ENCODE measurements at regions not wholly inside any gene's neighbourhood (a gene's known extent, or its start where the extent isn't known, plus 50 kb on each side); places are given as distances from the start of the nearest gene placed in this dataset.
"Not testable (repeated sequence)": the region's sequence is repeated elsewhere in the genome, so short reads cannot be mapped to it uniquely, and the experiment has no call there.

DNA sequence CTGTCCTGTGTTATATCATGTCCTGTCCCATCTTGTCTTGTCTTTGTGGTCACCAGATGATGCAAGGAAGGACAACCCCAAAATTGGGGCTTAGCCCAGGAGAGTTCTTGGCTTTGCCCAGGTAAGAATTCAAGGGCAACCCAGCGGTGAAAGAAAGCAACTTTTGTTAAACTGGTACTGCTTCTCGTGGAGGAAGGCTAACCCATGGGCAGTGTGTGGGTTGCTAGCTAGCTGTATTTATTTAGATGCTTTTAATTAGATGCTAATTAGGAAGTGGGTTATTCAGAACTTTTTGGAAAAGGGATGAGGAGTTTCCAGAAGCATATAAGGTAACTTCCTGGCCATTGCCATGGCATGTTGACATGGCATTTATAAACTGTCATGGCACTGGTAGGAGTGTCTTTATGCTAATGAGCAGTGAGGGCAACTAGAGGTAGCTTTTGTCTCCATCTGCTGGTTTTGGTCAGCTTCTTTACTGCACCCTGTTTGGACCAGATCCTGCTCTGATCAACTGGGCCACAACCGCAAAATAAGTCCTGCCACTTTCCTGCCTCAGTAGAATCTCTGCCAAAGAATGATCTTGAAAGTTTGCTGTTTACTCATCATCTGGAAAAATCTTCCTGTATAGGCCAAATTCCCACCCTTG is 95.8 kb upstream of the FCGR1A start:
- H3K4me2 ChIP-seq; H3K27me3 Mint-ChIP-seq (ENCODE audit: insufficient read depth, low read depth, poor library complexity): not testable (repeated sequence)

GRCh38 chr1:149691399-149691798 is 91.1 kb upstream of the FCGR1A start:
- H3K79me2 ChIP-seq (replicated peaks; ENCODE audit: insufficient read depth); H3K27ac ChIP-seq (ENCODE audit: low read depth); H3K9me2 ChIP-seq (ENCODE audit: insufficient read depth); H3K27me3 Mint-ChIP-seq (ENCODE audit: insufficient read depth, low read depth, poor library complexity); H3K9me3 Mint-ChIP-seq; H3K36me3 ChIP-seq (ENCODE audit: insufficient read depth); H3K27me3 ChIP-seq (ENCODE audit: insufficient read depth); H4K20me1 ChIP-seq (replicated peaks; ENCODE audit: insufficient read depth); H2AFZ ChIP-seq; H3K27ac Mint-ChIP-seq; H3K4me2 ChIP-seq; ATAC-seq; H3K4me1 Mint-ChIP-seq; H3K4me3 Mint-ChIP-seq; DNase-seq (ENCODE audit: low spot score); H3K36me3 Mint-ChIP-seq (ENCODE audit: low read depth); H3K4me1 ChIP-seq (ENCODE audit: insufficient read depth); H3K4me3 ChIP-seq; H3F3A ChIP-seq (replicated peaks; ENCODE audit: low read depth): not testable (repeated sequence)

More for the DNA sequence above, 95.8 kb upstream of the FCGR1A start:
- H3K36me3 Mint-ChIP-seq (ENCODE audit: low read depth); DNase-seq (ENCODE audit: low spot score); H3K4me3 Mint-ChIP-seq; H3K27ac ChIP-seq (ENCODE audit: low read depth); H3K4me1 Mint-ChIP-seq; H3K27me3 ChIP-seq (ENCODE audit: insufficient read depth); H3F3A ChIP-seq (replicated peaks; ENCODE audit: low read depth); H2AFZ ChIP-seq; H3K4me1 ChIP-seq (ENCODE audit: insufficient read depth); H4K20me1 ChIP-seq (replicated peaks; ENCODE audit: insufficient read depth); H3K36me3 ChIP-seq (ENCODE audit: insufficient read depth); H3K27ac Mint-ChIP-seq; H3K9me3 Mint-ChIP-seq; H3K79me2 ChIP-seq (replicated peaks; ENCODE audit: insufficient read depth); H3K4me3 ChIP-seq; H3K9me2 ChIP-seq (ENCODE audit: insufficient read depth): not testable (repeated sequence)
- ATAC-seq: peak; percentile 94

DNA sequence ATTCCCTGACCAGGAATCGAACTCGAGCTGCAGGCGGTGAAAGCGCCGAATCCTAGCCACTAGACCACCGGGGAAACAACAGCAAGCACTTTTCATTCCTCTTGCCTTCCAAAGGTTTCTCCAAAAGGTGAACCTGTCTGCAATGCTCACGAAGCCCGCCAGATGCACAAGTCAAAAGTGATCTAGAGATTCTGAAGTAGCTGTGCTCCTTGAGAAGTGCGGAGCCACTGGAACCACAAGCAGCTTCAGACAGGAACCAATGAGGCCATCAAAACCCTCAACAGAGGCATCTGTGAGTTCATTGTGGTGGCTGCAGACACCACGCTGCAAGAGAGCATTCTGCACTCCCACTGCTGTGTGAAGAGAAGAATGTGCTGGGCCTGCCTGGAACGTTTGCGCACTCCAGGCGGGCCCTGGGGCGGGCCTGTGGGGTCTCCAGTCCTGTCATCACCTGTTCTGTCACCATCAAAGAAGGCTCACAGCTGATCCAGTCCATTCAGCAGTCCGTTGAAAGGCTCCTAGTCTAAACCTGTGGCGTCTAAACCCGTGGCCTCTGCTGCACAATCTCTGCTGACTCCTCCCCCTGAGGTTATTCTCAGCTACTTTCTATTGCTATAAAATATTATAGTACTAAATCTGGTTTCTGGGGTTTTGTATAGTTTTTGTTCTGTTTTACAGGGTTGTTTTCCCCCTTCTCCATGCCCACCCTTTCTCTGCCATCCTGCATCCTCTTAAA is 89.5 kb upstream of the FCGR1A start:
- ATAC-seq; H3K4me1 Mint-ChIP-seq; H3K4me1 ChIP-seq (ENCODE audit: insufficient read depth); H3K4me3 Mint-ChIP-seq; H3K36me3 Mint-ChIP-seq (ENCODE audit: low read depth); H3K4me2 ChIP-seq; H3K9me2 ChIP-seq (ENCODE audit: insufficient read depth); H3K4me3 ChIP-seq; H4K20me1 ChIP-seq (replicated peaks; ENCODE audit: insufficient read depth); H3K36me3 ChIP-seq (ENCODE audit: insufficient read depth); H3F3A ChIP-seq (replicated peaks; ENCODE audit: low read depth); DNase-seq (ENCODE audit: low spot score); H3K27ac Mint-ChIP-seq; H3K79me2 ChIP-seq (replicated peaks; ENCODE audit: insufficient read depth); H3K27me3 Mint-ChIP-seq (ENCODE audit: insufficient read depth, low read depth, poor library complexity); H3K27ac ChIP-seq (ENCODE audit: low read depth); H3K9me3 Mint-ChIP-seq; H3K27me3 ChIP-seq (ENCODE audit: insufficient read depth); H2AFZ ChIP-seq: not testable (repeated sequence)

DNA sequence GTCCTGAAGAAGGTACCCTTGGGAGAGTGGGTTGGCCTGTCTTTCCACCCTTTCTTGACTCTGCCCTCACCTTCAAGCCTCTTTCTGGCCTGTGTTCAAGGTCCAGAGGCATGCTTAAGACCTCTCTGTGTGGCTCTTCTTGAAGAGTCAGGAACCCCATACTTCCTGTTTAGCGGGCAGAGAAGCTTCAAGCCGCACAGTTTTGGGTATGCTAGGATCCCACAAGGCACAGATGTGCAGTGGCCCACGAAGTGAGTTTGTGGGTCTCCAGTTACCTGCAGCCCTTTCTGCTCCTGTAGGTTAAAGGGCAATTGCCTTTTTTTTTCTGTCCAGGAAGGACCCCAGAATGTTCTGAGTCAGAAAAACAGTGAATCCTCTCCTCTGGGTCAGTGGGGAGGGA is 87.4 kb upstream of the FCGR1A start:
- not testable (repeated sequence) for H3K4me3 Mint-ChIP-seq; DNase-seq (ENCODE audit: low spot score); H2AFZ ChIP-seq; H3K36me3 ChIP-seq (ENCODE audit: insufficient read depth); H3K9me2 ChIP-seq (ENCODE audit: insufficient read depth); H3K27me3 Mint-ChIP-seq (ENCODE audit: insufficient read depth, low read depth, poor library complexity); ATAC-seq; H3K4me3 ChIP-seq; H3K4me2 ChIP-seq; H3K27ac ChIP-seq (ENCODE audit: low read depth); H3F3A ChIP-seq (replicated peaks; ENCODE audit: low read depth); H3K4me1 Mint-ChIP-seq; H3K27ac Mint-ChIP-seq; H3K79me2 ChIP-seq (replicated peaks; ENCODE audit: insufficient read depth); H3K27me3 ChIP-seq (ENCODE audit: insufficient read depth); H4K20me1 ChIP-seq (replicated peaks; ENCODE audit: insufficient read depth); H3K9me3 Mint-ChIP-seq; H3K4me1 ChIP-seq (ENCODE audit: insufficient read depth); H3K36me3 Mint-ChIP-seq (ENCODE audit: low read depth)

- H3K27ac Mint-ChIP-seq; ATAC-seq; H3K27ac ChIP-seq (ENCODE audit: low read depth); H3K4me2 ChIP-seq; H3K4me3 Mint-ChIP-seq; H3K79me2 ChIP-seq (replicated peaks; ENCODE audit: insufficient read depth); H3K4me3 ChIP-seq; H3K9me3 Mint-ChIP-seq; H4K20me1 ChIP-seq (replicated peaks; ENCODE audit: insufficient read depth); DNase-seq (ENCODE audit: low spot score); H3K9me2 ChIP-seq (ENCODE audit: insufficient read depth); H3K4me1 ChIP-seq (ENCODE audit: insufficient read depth); H3K36me3 ChIP-seq (ENCODE audit: insufficient read depth); H3K4me1 Mint-ChIP-seq; H2AFZ ChIP-seq; H3K27me3 Mint-ChIP-seq (ENCODE audit: insufficient read depth, low read depth, poor library complexity); H3F3A ChIP-seq (replicated peaks; ENCODE audit: low read depth); H3K36me3 Mint-ChIP-seq (ENCODE audit: low read depth); H3K27me3 ChIP-seq (ENCODE audit: insufficient read depth): not testable (repeated sequence)
Measured at GRCh38 chr1:149700220-149700619, 82.3 kb upstream of the FCGR1A start.

DNA sequence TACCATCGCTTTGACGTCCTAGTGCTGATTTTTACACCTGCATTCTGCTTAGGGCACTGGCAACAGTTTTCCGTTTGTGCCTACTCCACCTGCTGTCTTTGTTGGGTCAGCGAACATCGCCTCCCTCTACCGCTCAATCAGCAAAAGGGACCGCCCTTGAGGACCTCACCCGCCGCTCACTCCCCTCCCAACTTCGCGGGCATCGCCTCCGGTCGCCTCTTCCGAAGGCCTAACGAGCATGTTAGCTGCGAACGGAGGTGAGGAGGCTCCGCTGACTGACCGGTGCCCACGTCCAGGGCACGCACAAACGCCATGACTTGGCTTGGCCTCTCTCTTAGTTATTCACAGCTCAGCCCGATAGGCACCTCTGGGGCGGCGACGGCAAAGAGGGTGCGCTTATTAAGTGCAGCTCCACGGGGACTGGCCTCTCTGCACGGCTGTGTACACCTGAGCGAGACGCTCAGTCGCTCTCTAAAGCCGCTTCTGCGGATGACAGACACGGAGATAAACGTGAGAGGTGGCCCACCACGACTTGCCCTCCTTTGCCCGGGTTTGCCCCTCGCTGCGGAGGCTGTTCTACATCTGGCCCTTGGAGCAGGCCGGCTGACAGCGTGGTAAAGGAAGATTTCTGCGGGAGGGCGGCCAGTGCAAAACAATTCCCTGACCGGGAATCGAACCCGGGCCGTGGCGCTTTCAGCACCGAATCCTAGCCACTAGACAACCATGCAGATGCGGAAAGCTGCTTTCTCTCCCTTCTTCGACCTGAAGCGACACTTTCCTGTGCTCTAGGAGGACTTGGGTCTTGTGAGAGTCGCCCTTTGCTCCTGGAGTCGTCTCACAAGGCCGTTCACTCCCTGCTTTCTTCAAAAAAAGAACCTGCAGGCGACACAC is 81.6 kb upstream of the FCGR1A start:
- H3K79me2 ChIP-seq (replicated peaks; ENCODE audit: insufficient read depth); H3K27me3 ChIP-seq (ENCODE audit: insufficient read depth); H3K4me1 Mint-ChIP-seq; H3K9me2 ChIP-seq (ENCODE audit: insufficient read depth); H3F3A ChIP-seq (replicated peaks; ENCODE audit: low read depth); H3K36me3 Mint-ChIP-seq (ENCODE audit: low read depth); H3K4me2 ChIP-seq; H3K27ac ChIP-seq (ENCODE audit: low read depth); H2AFZ ChIP-seq; H3K36me3 ChIP-seq (ENCODE audit: insufficient read depth); H3K4me3 Mint-ChIP-seq; H3K4me1 ChIP-seq (ENCODE audit: insufficient read depth); DNase-seq (ENCODE audit: low spot score); H3K4me3 ChIP-seq; H3K27me3 Mint-ChIP-seq (ENCODE audit: insufficient read depth, low read depth, poor library complexity); H3K9me3 Mint-ChIP-seq; H3K27ac Mint-ChIP-seq; H4K20me1 ChIP-seq (replicated peaks; ENCODE audit: insufficient read depth): not testable (repeated sequence)
- peak; percentile 49 for ATAC-seq
